IMR-90 (cell line): ENCODE measurements at regions not wholly inside any gene's neighbourhood (a gene's known extent, or its start where the extent isn't known, plus 50 kb on each side); places are given as distances from the start of the nearest gene placed in this dataset.

Experiments used
- CTCF ChIP-seq: conservative IDR thresholded peaks from 2 replicates; pipeline ENCODE4 v1.5.1; 2012; ENCODE audit warnings: mild to moderate bottlenecking, low read depth, low read length, improper control_type of control experiment
- MXI1 ChIP-seq: IDR thresholded peaks from 2 replicates; pipeline ENCODE4 v1.6.1; 2012; ENCODE audit warnings: low read depth, mild to moderate bottlenecking, low read length, moderate library complexity, borderline replicate concordance
- RAD21 ChIP-seq: IDR thresholded peaks from 2 replicates; pipeline ENCODE4 v1.6.1; 2012; ENCODE audit warnings: low read length, improper control_type of control experiment

GRCh38 chr20:50415516-50416268, 94.5 kb upstream of the PTPN1 start:
- TF ChIP-seq CTCF (no peak), RAD21 (no peak; the same call in 1 of the 2 replicates), MXI1 (no peak; the same call in 1 of the 2 replicates)
